ENCODE measurements at regions not wholly inside any gene's neighbourhood (a gene's known extent, or its start where the extent isn't known, plus 50 kb on each side); places are given as distances from the start of the nearest gene placed in this dataset.

GRCh38 chr2:65901756-65902155, 469.4 kb upstream of the SPRED2 start:
- FAIRE-seq (no peak), DNase-seq (ENCODE audit: low spot score) (no peak), ATAC-seq (no peak)
- no peaks in the 10 kb centered on the region for H4K20me1 ChIP-seq (ENCODE audit: insufficient read depth, low read length)
- no peaks in the 10 kb centered on the region for H3K9me3 ChIP-seq (ENCODE audit: low read length)
- no peak overlapping the region for H3K4me3 ChIP-seq (replicated peaks in 1 of 3; ENCODE audit: insufficient read depth in 1 of 3, low read depth in 2 of 3, low read length in 3 of 3)
- CTCF ChIA-PET (ENCODE audit: low intra/inter-chr PET ratio, low total read pairs), result no interaction called here
- no peaks in the 10 kb centered on the region for H3K36me3 ChIP-seq (replicated peaks in 1 of 2; ENCODE audit: control insufficient read depth in 1 of 2, insufficient read depth in 2 of 2, low read length in 2 of 2)
- H2AFZ ChIP-seq (ENCODE audit: low read length), result no peak overlapping the region
- POLR2A ChIA-PET, result no interaction called here
- 0 out of 5 replicates have a peak, but pooled peaks cover 0 to 11% of the 10 kb centered on the region in 2 experiments for H3K27me3 ChIP-seq (ENCODE audit: control insufficient read depth in 1 of 2, insufficient read depth in 2 of 2, low read length in 2 of 2)
- intact Hi-C loops (cut with micrococcal nuclease; ENCODE audit: unreplicated experiment), result no loop called here
- H3K4me1 ChIP-seq (ENCODE audit: insufficient read depth, low read length), result no peaks in the 10 kb centered on the region
- 0% methylated on average over 1 of the region's 1 CpG for WGBS (ENCODE audit: low lambda C conversion rate)
- no peak overlapping the region for H3K9ac ChIP-seq (ENCODE audit: insufficient read depth, low read depth, low read length)
- TF ChIP-seq KLF16 (CRISPR knock-in tag; IDR thresholded peaks at IDR 0.05), result no peak
- TF ChIP-seq, protein P1, sequence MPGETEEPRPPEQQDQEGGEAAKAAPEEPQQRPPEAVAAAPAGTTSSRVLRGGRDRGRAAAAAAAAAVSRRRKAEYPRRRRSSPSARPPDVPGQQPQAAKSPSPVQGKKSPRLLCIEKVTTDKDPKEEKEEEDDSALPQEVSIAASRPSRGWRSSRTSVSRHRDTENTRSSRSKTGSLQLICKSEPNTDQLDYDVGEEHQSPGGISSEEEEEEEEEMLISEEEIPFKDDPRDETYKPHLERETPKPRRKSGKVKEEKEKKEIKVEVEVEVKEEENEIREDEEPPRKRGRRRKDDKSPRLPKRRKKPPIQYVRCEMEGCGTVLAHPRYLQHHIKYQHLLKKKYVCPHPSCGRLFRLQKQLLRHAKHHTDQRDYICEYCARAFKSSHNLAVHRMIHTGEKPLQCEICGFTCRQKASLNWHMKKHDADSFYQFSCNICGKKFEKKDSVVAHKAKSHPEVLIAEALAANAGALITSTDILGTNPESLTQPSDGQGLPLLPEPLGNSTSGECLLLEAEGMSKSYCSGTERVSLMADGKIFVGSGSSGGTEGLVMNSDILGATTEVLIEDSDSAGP (CRISPR knock-in tag; IDR thresholded peaks at IDR 0.05; ENCODE audit: borderline replicate concordance), result no peak
- TF ChIP-seq ZNF777 (CRISPR knock-in tag; IDR thresholded peaks at IDR 0.05), result no peak
- no peak for TF ChIP-seq POGK (CRISPR knock-in tag; conservative IDR thresholded peaks at IDR 0.05)
- no peak for TF ChIP-seq NFIB (CRISPR knock-in tag; IDR thresholded peaks at IDR 0.05; ENCODE audit: borderline replicate concordance)
- no peak for TF ChIP-seq NFKBIZ (CRISPR knock-in tag; IDR thresholded peaks at IDR 0.05)
- no peak for TF ChIP-seq PAX8 (CRISPR knock-in tag; IDR thresholded peaks at IDR 0.05; ENCODE audit: borderline replicate concordance)
- no peak for TF ChIP-seq FIP1L1 (IDR thresholded peaks at IDR 0.05; ENCODE audit: borderline replicate concordance, insufficient read depth, low read depth, low read length)
- no peak for TF ChIP-seq ZBTB1 (CRISPR knock-in tag; IDR thresholded peaks at IDR 0.05; ENCODE audit: borderline replicate concordance)
- TF ChIP-seq ZNF503 (CRISPR knock-in tag; IDR thresholded peaks at IDR 0.05), result no peak
- TF ChIP-seq ZNF562 (CRISPR knock-in tag; IDR thresholded peaks at IDR 0.05; ENCODE audit: borderline replicate concordance), result no peak
- no peak for TF ChIP-seq ZNF749 (CRISPR knock-in tag; IDR thresholded peaks at IDR 0.05; ENCODE audit: borderline replicate concordance)
- TF ChIP-seq FOXA3 (CRISPR knock-in tag; IDR thresholded peaks at IDR 0.05), result no peak
- TF ChIP-seq ZNF446 (CRISPR knock-in tag; IDR thresholded peaks at IDR 0.05), result no peak
- TF ChIP-seq MATR3 (CRISPR knock-in tag; IDR thresholded peaks at IDR 0.05), result no peak
- in situ Hi-C loops (cut with HindIII; ENCODE audit: extremely low pct_ligation_motif_present, low pct_unique_long_range_greater_than_20kb), result no loop called here
- no peak overlapping the region for H3K4me2 ChIP-seq (ENCODE audit: low read depth, low read length)
- BruUV-seq (replicated peaks), result no TSS peak
- H3K27ac ChIP-seq (ENCODE audit: extremely low read length, insufficient read depth, low read length), result no peak overlapping the region
- H3K79me2 ChIP-seq (ENCODE audit: insufficient read depth, low read length), result no peaks in the 10 kb centered on the region
